ENCODE measurements at regions not wholly inside any gene's neighbourhood (a gene's known extent, or its start where the extent isn't known, plus 50 kb on each side); places are given as distances from the start of the nearest gene placed in this dataset.

GRCh38 chr6:90375681-90376439, 79.2 kb upstream of the BACH2 start:
- no peak for TF ChIP-seq POLR2A (IDR thresholded peaks at IDR 0.05; ENCODE audit: low read length)
- no peak for TF ChIP-seq GATA1 (IDR thresholded peaks at IDR 0.05; ENCODE audit: low read depth, low read length)

All from erythroblast (primary cell).